ENCODE measurements at regions not wholly inside any gene's neighbourhood (a gene's known extent, or its start where the extent isn't known, plus 50 kb on each side); places are given as distances from the start of the nearest gene placed in this dataset.

DNA sequence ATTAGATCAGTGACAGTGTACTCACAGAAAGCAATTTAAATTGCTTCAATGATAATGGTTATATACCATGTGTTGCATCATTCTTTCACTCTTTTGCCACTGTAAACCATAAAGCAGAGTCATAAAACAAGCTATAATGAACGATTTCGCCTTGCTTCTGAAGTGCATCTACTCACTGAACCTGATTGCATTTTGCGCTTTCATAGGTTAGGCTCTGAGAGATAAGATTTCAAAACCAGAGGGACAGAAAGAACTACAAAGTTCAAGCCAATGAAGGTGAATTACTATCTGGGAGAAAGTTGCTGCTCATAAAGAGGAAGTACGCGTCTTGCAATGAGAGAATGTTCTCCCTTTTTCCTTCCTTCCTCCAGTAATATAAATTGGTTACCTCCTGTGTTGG, 412.7 kb downstream of the CETN3 start:
- H3K27me3 ChIP-seq (ENCODE audit: low read length) = no peaks in the 10 kb centered on the region
- no peak overlapping the region for H2AFZ ChIP-seq (ENCODE audit: low read length)
- H3K9me2 ChIP-seq (replicated peaks; ENCODE audit: insufficient read depth, low read length) = 0 out of 2 replicates have a peak, but pooled peaks cover 4% of the 10 kb centered on the region
- H3K27ac ChIP-seq (ENCODE audit: low read length) = no peak overlapping the region
- H3K36me3 ChIP-seq (ENCODE audit: insufficient read depth, low read length) = no peaks in the 10 kb centered on the region
- no peaks in the 10 kb centered on the region for H4K20me1 ChIP-seq (ENCODE audit: insufficient read depth, low read depth, low read length)
- DNase-seq = no peak
- H3K9me3 ChIP-seq (ENCODE audit: low read length) = no peaks in the 10 kb centered on the region
- no peaks in the 10 kb centered on the region for H3K4me1 ChIP-seq (ENCODE audit: low read length)
- H3K4me2 ChIP-seq (ENCODE audit: low read depth, low read length, poor library complexity, severe bottlenecking) = no peak overlapping the region
- H3K79me2 ChIP-seq (ENCODE audit: low read length) = no peaks in the 10 kb centered on the region
- H3K9ac ChIP-seq (ENCODE audit: low read length) = no peak overlapping the region
- no peak overlapping the region for H3K4me3 ChIP-seq (ENCODE audit: low read length)

- H3K27ac ChIP-seq (ENCODE audit: low read length) = no peak overlapping the region
- H3K9ac ChIP-seq (ENCODE audit: low read length) = no peak overlapping the region
- no peak for DNase-seq
- 0 out of 2 replicates have a peak, but pooled peaks cover 4% of the 10 kb centered on the region for H3K9me2 ChIP-seq (replicated peaks; ENCODE audit: insufficient read depth, low read length)
- H3K36me3 ChIP-seq (ENCODE audit: insufficient read depth, low read length) = no peaks in the 10 kb centered on the region
- no peak overlapping the region for H2AFZ ChIP-seq (ENCODE audit: low read length)
- no peak overlapping the region for H3K4me3 ChIP-seq (ENCODE audit: low read length)
- H3K9me3 ChIP-seq (ENCODE audit: low read length) = no peaks in the 10 kb centered on the region
- H3K27me3 ChIP-seq (ENCODE audit: low read length) = no peaks in the 10 kb centered on the region
- no peak overlapping the region for H3K4me2 ChIP-seq (ENCODE audit: low read depth, low read length, poor library complexity, severe bottlenecking)
- no peaks in the 10 kb centered on the region for H4K20me1 ChIP-seq (ENCODE audit: insufficient read depth, low read depth, low read length)
- no peaks in the 10 kb centered on the region for H3K79me2 ChIP-seq (ENCODE audit: low read length)
- no peaks in the 10 kb centered on the region for H3K4me1 ChIP-seq (ENCODE audit: low read length)
Measured at GRCh38 chr5:89996335-89996734, 413.2 kb downstream of the CETN3 start.

- Histone ChIP-seq H3K9me2 (replicated peaks; ENCODE audit: insufficient read depth, low read length) (peaks cover 7% of the 10 kb centered on the region; the same call in 1 of the 2 replicates), H3K9me3 (ENCODE audit: low read length) (no peaks in the 10 kb centered on the region), H3K27me3 (ENCODE audit: low read length) (no peaks in the 10 kb centered on the region), H3K79me2 (ENCODE audit: low read length) (no peaks in the 10 kb centered on the region), H3K4me3 (ENCODE audit: low read length) (no peak overlapping the region), H3K36me3 (ENCODE audit: insufficient read depth, low read length) (no peaks in the 10 kb centered on the region), H3K9ac (ENCODE audit: low read length) (no peak overlapping the region), H3K4me2 (ENCODE audit: low read depth, low read length, poor library complexity, severe bottlenecking) (no peak overlapping the region), H2AFZ (ENCODE audit: low read length) (no peak overlapping the region), H3K27ac (ENCODE audit: low read length) (no peak overlapping the region), H3K4me1 (ENCODE audit: low read length) (no peaks in the 10 kb centered on the region), H4K20me1 (ENCODE audit: insufficient read depth, low read depth, low read length) (no peaks in the 10 kb centered on the region)
- DNase-seq = no peak
Measured at GRCh38 chr5:89994266-89994665, 415.3 kb downstream of the CETN3 start.

GRCh38 chr5:89992201-89992600, 417.4 kb downstream of the CETN3 start:
- Histone ChIP-seq H3K4me1 (ENCODE audit: low read length) (no peaks in the 10 kb centered on the region), H3K9me3 (ENCODE audit: low read length) (no peaks in the 10 kb centered on the region), H3K4me2 (ENCODE audit: low read depth, low read length, poor library complexity, severe bottlenecking) (no peak overlapping the region), H3K9ac (ENCODE audit: low read length) (no peak overlapping the region), H3K27ac (ENCODE audit: low read length) (no peak overlapping the region), H3K27me3 (ENCODE audit: low read length) (no peaks in the 10 kb centered on the region), H3K79me2 (ENCODE audit: low read length) (no peaks in the 10 kb centered on the region), H4K20me1 (ENCODE audit: insufficient read depth, low read depth, low read length) (no peaks in the 10 kb centered on the region), H3K9me2 (replicated peaks; ENCODE audit: insufficient read depth, low read length) (peaks cover 7% of the 10 kb centered on the region; the same call in 1 of the 2 replicates), H3K36me3 (ENCODE audit: insufficient read depth, low read length) (no peaks in the 10 kb centered on the region), H2AFZ (ENCODE audit: low read length) (no peak overlapping the region), H3K4me3 (ENCODE audit: low read length) (no peak overlapping the region)
- no peak for DNase-seq

DNA sequence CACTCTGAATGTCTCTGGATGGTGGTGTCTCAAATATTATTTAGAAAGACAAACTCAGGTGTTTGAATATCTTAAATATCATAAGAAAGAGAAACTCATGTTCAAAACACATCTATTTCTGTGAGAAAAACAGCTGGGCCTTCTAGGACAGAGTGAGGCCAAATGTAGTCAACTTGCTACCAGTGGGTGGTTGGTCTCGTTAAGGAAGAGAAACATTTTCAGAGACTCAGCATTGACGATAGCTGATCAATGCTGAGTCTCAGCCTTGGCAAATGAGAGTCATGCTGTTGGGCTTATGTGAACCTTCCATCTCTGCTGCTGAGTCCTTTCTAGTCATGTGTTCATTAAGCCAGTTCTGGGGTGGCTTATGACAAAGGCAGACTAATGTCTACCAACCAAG, 418.0 kb downstream of the CETN3 start:
- no peak for DNase-seq
- Histone ChIP-seq H3K27me3 (ENCODE audit: low read length) (no peaks in the 10 kb centered on the region), H3K27ac (ENCODE audit: low read length) (no peak overlapping the region), H2AFZ (ENCODE audit: low read length) (no peak overlapping the region), H3K4me2 (ENCODE audit: low read depth, low read length, poor library complexity, severe bottlenecking) (no peak overlapping the region), H3K79me2 (ENCODE audit: low read length) (no peaks in the 10 kb centered on the region), H3K4me1 (ENCODE audit: low read length) (no peaks in the 10 kb centered on the region), H3K9me3 (ENCODE audit: low read length) (no peaks in the 10 kb centered on the region), H4K20me1 (ENCODE audit: insufficient read depth, low read depth, low read length) (no peaks in the 10 kb centered on the region), H3K9me2 (replicated peaks; ENCODE audit: insufficient read depth, low read length) (peaks cover 7% of the 10 kb centered on the region; the same call in 1 of the 2 replicates), H3K36me3 (ENCODE audit: insufficient read depth, low read length) (no peaks in the 10 kb centered on the region), H3K9ac (ENCODE audit: low read length) (no peak overlapping the region), H3K4me3 (ENCODE audit: low read length) (no peak overlapping the region)

DNA sequence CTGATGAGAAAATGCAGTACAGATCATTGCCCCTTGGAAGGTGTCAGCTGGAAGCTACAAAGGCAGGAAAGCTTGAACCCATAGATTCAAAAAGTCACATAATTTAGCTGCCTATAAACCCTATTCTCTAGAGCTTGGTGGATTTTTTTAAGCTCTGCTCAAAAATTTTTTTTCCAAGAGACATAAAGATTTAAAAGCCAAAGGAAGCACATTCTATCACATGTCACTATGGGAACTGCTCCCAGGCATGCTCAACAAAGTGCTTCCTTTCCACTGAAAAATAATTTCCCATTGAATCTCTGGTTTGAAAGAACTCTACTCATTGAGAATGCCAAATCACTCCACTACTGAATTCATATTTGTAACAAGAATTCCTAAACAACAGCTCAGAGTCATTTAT, 419.8 kb downstream of the CETN3 start:
- no peaks in the 10 kb centered on the region for H3K27me3 ChIP-seq (ENCODE audit: low read length)
- no peak overlapping the region for H3K4me3 ChIP-seq (ENCODE audit: low read length)
- no peak overlapping the region for H3K4me2 ChIP-seq (ENCODE audit: low read depth, low read length, poor library complexity, severe bottlenecking)
- H3K4me1 ChIP-seq (ENCODE audit: low read length) = no peaks in the 10 kb centered on the region
- no peaks in the 10 kb centered on the region for H3K36me3 ChIP-seq (ENCODE audit: insufficient read depth, low read length)
- H3K9me2 ChIP-seq (replicated peaks; ENCODE audit: insufficient read depth, low read length) = peaks cover 3% of the 10 kb centered on the region; the same call in 1 of the 2 replicates
- no peak for DNase-seq
- no peak overlapping the region for H3K27ac ChIP-seq (ENCODE audit: low read length)
- H2AFZ ChIP-seq (ENCODE audit: low read length) = no peak overlapping the region
- no peaks in the 10 kb centered on the region for H3K9me3 ChIP-seq (ENCODE audit: low read length)
- no peak overlapping the region for H3K9ac ChIP-seq (ENCODE audit: low read length)
- H3K79me2 ChIP-seq (ENCODE audit: low read length) = no peaks in the 10 kb centered on the region
- H4K20me1 ChIP-seq (ENCODE audit: insufficient read depth, low read depth, low read length) = no peaks in the 10 kb centered on the region

- Histone ChIP-seq H3K4me3 (ENCODE audit: low read length) (no peak overlapping the region), H2AFZ (ENCODE audit: low read length) (no peak overlapping the region), H3K4me2 (ENCODE audit: low read depth, low read length, poor library complexity, severe bottlenecking) (no peak overlapping the region), H3K27me3 (ENCODE audit: low read length) (no peaks in the 10 kb centered on the region), H4K20me1 (ENCODE audit: insufficient read depth, low read depth, low read length) (no peaks in the 10 kb centered on the region), H3K9me2 (replicated peaks; ENCODE audit: insufficient read depth, low read length) (peaks cover 3% of the 10 kb centered on the region; the same call in 1 of the 2 replicates), H3K4me1 (ENCODE audit: low read length) (no peaks in the 10 kb centered on the region), H3K9me3 (ENCODE audit: low read length) (no peaks in the 10 kb centered on the region), H3K27ac (ENCODE audit: low read length) (no peak overlapping the region), H3K36me3 (ENCODE audit: insufficient read depth, low read length) (no peaks in the 10 kb centered on the region), H3K9ac (ENCODE audit: low read length) (no peak overlapping the region), H3K79me2 (ENCODE audit: low read length) (no peaks in the 10 kb centered on the region)
- DNase-seq = no peak
Measured at GRCh38 chr5:89988998-89989655, 420.4 kb downstream of the CETN3 start.

DNA sequence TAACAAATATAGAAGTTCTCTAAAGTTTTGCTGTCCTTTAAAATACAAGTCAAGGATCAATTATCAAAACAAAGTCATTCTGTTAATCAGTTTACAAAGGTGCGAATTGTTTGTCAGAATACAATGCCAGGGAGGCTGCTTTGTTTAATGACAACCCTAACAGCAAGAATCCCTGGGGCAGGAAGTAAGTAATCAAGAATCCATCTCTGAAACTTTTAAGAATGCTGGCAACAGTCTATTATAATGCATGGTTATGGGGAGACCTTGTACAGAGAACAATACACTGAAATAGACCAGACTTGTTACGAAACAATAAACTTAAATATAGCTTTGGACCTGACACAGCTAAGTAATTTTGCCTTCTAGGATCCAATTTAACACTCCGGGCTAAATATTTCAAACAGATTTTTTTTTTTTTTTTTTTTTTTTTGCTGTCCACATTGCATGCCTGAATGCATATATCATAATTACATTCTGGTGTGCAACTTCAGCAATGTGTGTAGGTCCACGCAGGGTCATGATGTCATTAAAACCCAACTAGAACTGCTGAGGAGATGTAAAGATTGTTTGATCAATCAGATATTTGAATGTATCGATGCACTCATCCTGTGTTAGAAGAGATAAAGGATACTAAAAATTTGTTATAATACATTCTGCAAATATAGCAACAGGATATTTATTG, 421.3 kb downstream of the CETN3 start:
- Histone ChIP-seq H3K9ac (ENCODE audit: low read length) (no peak overlapping the region), H2AFZ (ENCODE audit: low read length) (no peak overlapping the region), H3K9me3 (ENCODE audit: low read length) (no peaks in the 10 kb centered on the region), H3K27me3 (ENCODE audit: low read length) (no peaks in the 10 kb centered on the region), H3K36me3 (ENCODE audit: insufficient read depth, low read length) (no peaks in the 10 kb centered on the region), H3K9me2 (replicated peaks; ENCODE audit: insufficient read depth, low read length) (peaks cover 3% of the 10 kb centered on the region; the same call in 1 of the 2 replicates), H4K20me1 (ENCODE audit: insufficient read depth, low read depth, low read length) (no peaks in the 10 kb centered on the region), H3K4me3 (ENCODE audit: low read length) (no peak overlapping the region), H3K4me2 (ENCODE audit: low read depth, low read length, poor library complexity, severe bottlenecking) (no peak overlapping the region), H3K27ac (ENCODE audit: low read length) (no peak overlapping the region), H3K79me2 (ENCODE audit: low read length) (no peaks in the 10 kb centered on the region), H3K4me1 (ENCODE audit: low read length) (no peaks in the 10 kb centered on the region)
- no peak for DNase-seq

Data from Karpas-422 (cell line).